ENCODE measurements at regions not wholly inside any gene's neighbourhood (a gene's known extent, or its start where the extent isn't known, plus 50 kb on each side); places are given as distances from the start of the nearest gene placed in this dataset.
"Not testable (repeated sequence)": the region's sequence is repeated elsewhere in the genome, so short reads cannot be mapped to it uniquely, and the experiment has no call there.

DNA sequence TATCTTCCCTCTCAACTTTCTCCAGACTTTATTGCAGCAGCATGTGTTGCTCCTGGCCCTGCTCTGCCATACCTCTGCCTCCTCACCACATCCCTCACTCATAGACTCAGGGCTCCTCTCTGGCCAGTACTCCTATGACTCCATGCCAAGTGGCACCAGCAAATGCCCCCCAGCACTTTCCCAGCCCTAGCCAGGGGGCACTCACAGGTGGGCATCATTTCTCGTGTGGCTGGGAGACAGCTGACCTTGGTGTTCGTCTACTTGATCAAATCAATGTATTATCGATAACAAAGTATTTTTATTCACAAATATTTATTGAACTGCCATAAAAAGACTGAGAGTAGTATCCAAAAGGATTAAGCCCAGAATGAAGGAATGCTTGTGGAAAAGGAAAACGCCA is 418.2 kb downstream of the FAM72C start:
- Histone ChIP-seq H3K27me3 (ENCODE audit: insufficient read depth, low read length) (no peaks in the 10 kb centered on the region), H3K9me3 (ENCODE audit: low read length) (no peaks in the 10 kb centered on the region), H3K4me3 (ENCODE audit: low read length) (no peak overlapping the region), H3K4me1 (ENCODE audit: insufficient read depth, low read length) (no peaks in the 10 kb centered on the region), H2AFZ (ENCODE audit: low read depth, low read length) (no peak overlapping the region), H3K36me3 (ENCODE audit: insufficient read depth, low read length) (no peaks in the 10 kb centered on the region)

DNA sequence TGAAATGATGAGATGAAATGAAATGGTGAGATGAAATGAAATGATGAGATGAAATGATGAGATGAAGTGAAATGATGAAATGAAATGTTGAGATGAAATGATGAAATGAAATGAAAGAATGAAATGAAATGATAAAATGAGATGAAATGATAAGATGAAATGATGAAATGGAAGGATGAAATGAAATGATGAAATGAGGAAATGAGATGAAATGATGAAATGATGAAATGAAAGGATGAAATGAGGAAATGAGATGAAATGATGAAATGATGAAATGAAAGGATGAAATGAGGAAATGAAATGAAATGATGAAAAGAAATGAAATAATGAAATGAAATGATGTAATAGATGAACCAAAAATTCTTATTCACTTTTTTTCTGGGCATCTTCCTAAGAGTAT is 467.1 kb downstream of the FAM72C start:
- not testable (repeated sequence) for H3K36me3 ChIP-seq (ENCODE audit: insufficient read depth, low read length); H2AFZ ChIP-seq (ENCODE audit: low read depth, low read length); H3K9me3 ChIP-seq (ENCODE audit: low read length); H3K4me1 ChIP-seq (ENCODE audit: insufficient read depth, low read length); H3K27me3 ChIP-seq (ENCODE audit: insufficient read depth, low read length); H3K4me3 ChIP-seq (ENCODE audit: low read length)

DNA sequence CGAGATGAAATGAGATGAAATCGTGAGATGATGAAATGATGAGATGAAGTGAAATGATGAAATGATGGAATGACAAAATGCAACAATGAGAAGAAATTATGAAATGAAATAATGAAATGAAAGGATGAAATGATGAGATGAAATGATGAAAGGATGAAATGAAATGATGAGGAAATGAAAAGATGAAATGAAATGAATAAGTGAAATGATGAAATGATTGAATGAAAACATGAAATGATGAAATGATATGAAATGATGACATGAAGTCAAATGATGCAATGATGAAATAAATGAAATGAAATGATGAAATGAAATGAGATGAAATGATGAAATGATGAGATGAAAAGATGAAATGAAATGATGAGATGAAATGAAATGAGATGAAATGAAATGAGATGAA is 467.7 kb downstream of the FAM72C start:
- H3K9me3 ChIP-seq (ENCODE audit: low read length); H3K4me3 ChIP-seq (ENCODE audit: low read length); H2AFZ ChIP-seq (ENCODE audit: low read depth, low read length); H3K27me3 ChIP-seq (ENCODE audit: insufficient read depth, low read length); H3K4me1 ChIP-seq (ENCODE audit: insufficient read depth, low read length); H3K36me3 ChIP-seq (ENCODE audit: insufficient read depth, low read length): not testable (repeated sequence)

DNA sequence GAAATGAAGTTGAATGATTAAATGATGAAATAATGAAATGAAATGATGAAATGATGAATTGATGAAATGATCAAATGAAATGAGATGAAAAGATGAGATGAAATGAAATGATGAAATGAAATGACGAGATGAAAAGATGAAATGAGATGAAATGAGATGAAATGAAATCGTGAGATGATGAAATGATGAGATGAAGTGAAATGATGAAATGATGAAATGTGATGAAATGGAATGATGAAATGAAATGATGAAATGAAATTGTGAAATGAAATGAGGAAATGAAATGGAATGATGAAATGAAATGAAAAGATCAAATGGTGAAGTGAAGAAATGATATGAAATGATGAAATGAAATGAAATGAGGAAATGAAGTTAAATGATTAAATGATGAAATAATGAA is 468.7 kb downstream of the FAM72C start:
- not testable (repeated sequence) for H3K36me3 ChIP-seq (ENCODE audit: insufficient read depth, low read length); H3K9me3 ChIP-seq (ENCODE audit: low read length); H2AFZ ChIP-seq (ENCODE audit: low read depth, low read length); H3K27me3 ChIP-seq (ENCODE audit: insufficient read depth, low read length); H3K4me3 ChIP-seq (ENCODE audit: low read length); H3K4me1 ChIP-seq (ENCODE audit: insufficient read depth, low read length)

DNA sequence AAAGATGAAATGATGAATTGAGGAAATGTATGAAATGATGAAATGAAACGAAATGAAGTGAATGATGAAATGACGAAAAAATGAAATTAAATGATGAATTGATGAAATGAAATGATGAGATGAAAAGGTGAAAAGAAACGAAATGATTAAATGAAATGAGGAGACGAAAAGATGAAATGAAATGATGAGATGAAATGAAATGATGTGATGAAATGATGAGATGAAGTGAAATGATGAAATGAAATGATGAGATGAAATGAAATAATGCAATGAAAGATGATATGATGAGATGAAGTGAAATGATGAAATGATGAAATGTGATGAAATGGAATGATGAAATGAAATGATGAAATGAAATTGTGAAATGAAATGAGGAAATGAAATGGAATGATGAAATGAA is 469.7 kb downstream of the FAM72C start:
- H3K4me1 ChIP-seq (ENCODE audit: insufficient read depth, low read length); H3K36me3 ChIP-seq (ENCODE audit: insufficient read depth, low read length); H3K4me3 ChIP-seq (ENCODE audit: low read length); H2AFZ ChIP-seq (ENCODE audit: low read depth, low read length); H3K9me3 ChIP-seq (ENCODE audit: low read length); H3K27me3 ChIP-seq (ENCODE audit: insufficient read depth, low read length): not testable (repeated sequence)

DNA sequence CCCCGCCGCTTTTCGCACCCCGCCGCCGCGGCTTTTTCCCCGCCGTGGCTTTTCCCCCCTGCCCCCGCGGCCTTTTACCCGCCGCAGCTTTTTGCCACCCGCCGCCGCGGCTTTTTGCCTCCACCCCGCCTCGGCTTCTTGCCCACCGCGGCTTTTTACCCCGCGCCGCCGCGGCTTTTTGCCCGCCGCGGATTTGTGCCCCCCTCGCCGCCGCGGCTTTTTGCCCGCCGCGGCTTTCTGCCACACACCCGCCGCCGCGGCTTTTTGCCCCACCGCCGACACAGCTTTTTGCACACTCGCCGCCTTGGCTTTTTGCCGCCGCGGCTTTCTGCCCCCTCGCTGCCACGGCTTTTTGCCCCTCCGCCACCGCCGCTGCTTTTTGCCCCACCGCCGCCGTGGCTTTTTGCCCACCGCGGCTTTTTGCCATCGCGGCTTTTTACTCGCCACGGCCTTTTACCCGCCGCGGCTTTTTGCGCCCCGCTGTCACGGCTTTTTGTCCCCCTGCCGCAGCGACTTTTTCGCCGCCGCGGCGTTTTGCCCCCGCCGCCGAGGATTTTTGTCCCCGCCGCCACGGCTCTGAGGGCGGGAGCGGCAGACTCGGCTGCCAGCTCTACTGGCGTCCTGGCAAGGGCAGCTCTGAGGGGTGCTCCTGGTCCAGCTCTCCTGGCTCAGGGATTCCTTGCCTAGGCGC is 473.6 kb downstream of the FAM72C start:
- not testable (repeated sequence) for H3K9me3 ChIP-seq (ENCODE audit: low read length); H3K27me3 ChIP-seq (ENCODE audit: insufficient read depth, low read length); H2AFZ ChIP-seq (ENCODE audit: low read depth, low read length); H3K4me1 ChIP-seq (ENCODE audit: insufficient read depth, low read length); H3K36me3 ChIP-seq (ENCODE audit: insufficient read depth, low read length); H3K4me3 ChIP-seq (ENCODE audit: low read length)

- H2AFZ ChIP-seq (ENCODE audit: low read depth, low read length): no peak overlapping the region
- H3K27me3 ChIP-seq (ENCODE audit: insufficient read depth, low read length): no peaks in the 10 kb centered on the region
- no peaks in the 10 kb centered on the region for H3K36me3 ChIP-seq (ENCODE audit: insufficient read depth, low read length)
- H3K9me3 ChIP-seq (ENCODE audit: low read length): no peaks in the 10 kb centered on the region
- no peak overlapping the region for H3K4me3 ChIP-seq (ENCODE audit: low read length)
- no peaks in the 10 kb centered on the region for H3K4me1 ChIP-seq (ENCODE audit: insufficient read depth, low read length)
These were observed 474.4 kb downstream of the FAM72C start for GRCh38 chr1:143497374-143497747.

- H3K27me3 ChIP-seq (ENCODE audit: insufficient read depth, low read length); H2AFZ ChIP-seq (ENCODE audit: low read depth, low read length); H3K9me3 ChIP-seq (ENCODE audit: low read length); H3K36me3 ChIP-seq (ENCODE audit: insufficient read depth, low read length); H3K4me1 ChIP-seq (ENCODE audit: insufficient read depth, low read length); H3K4me3 ChIP-seq (ENCODE audit: low read length): not testable (repeated sequence)
These were observed 475.0 kb downstream of the FAM72C start for GRCh38 chr1:143496526-143497373.
